OCI-LY1 (cell line): ENCODE measurements at regions not wholly inside any gene's neighbourhood (a gene's known extent, or its start where the extent isn't known, plus 50 kb on each side); places are given as distances from the start of the nearest gene placed in this dataset.

Source experiments
- EZH2 ChIP-seq: fragments of 200-600 bp; sonication (generic), shearing (Covaris generic); IDR thresholded peaks from 2 replicates; pipeline ENCODE4 v1.8.0; 2017; ENCODE audit warnings: borderline replicate concordance, mixed run types, mild to moderate bottlenecking, antibody characterized with exemption, low read length, moderate library complexity, mixed read lengths
- TF ChIP-seq, protein P1 (sequence below): fragments of 200-600 bp; sonication (generic), shearing (Covaris generic); IDR thresholded peaks from 2 replicates; pipeline ENCODE4 v1.5.1; 2017; ENCODE audit warnings: mild to moderate bottlenecking, antibody characterized with exemption, low read length, moderate library complexity, mixed read lengths

DNA sequence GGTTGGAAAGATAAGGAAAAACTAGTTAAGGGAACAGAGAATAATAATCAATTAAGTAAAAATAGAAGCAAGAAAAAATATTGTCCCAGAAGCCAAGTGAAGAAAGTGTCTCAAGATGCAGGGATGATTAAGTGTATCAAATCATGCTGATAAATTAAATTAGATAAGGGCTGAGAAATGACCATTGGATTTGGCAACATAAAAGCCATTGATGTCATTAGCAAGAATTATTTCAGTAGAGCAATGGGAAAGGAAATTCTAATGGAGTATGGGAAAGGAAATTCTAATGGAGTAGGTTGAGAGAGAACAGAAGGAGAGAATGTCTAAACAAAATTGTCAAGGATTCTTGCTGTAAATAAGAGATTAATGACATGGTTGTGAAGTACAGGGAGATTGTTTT, 146.8 kb downstream of the TFAP2B start:
- TF ChIP-seq, protein P1, sequence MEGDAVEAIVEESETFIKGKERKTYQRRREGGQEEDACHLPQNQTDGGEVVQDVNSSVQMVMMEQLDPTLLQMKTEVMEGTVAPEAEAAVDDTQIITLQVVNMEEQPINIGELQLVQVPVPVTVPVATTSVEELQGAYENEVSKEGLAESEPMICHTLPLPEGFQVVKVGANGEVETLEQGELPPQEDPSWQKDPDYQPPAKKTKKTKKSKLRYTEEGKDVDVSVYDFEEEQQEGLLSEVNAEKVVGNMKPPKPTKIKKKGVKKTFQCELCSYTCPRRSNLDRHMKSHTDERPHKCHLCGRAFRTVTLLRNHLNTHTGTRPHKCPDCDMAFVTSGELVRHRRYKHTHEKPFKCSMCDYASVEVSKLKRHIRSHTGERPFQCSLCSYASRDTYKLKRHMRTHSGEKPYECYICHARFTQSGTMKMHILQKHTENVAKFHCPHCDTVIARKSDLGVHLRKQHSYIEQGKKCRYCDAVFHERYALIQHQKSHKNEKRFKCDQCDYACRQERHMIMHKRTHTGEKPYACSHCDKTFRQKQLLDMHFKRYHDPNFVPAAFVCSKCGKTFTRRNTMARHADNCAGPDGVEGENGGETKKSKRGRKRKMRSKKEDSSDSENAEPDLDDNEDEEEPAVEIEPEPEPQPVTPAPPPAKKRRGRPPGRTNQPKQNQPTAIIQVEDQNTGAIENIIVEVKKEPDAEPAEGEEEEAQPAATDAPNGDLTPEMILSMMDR: no peak
- no peak for TF ChIP-seq EZH2
